GM19438 (cell line): ENCODE measurements at regions not wholly inside any gene's neighbourhood (a gene's known extent, or its start where the extent isn't known, plus 50 kb on each side); places are given as distances from the start of the nearest gene placed in this dataset.

ENCODE experiments used
- ATAC-seq: cut with Tn5 transposase; IDR thresholded peaks from one replicate; pipeline ENCODE4 v1.9.1; 2021; ENCODE audit warnings: low read depth; ENCODE audit not compliant: unreplicated experiment

DNA sequence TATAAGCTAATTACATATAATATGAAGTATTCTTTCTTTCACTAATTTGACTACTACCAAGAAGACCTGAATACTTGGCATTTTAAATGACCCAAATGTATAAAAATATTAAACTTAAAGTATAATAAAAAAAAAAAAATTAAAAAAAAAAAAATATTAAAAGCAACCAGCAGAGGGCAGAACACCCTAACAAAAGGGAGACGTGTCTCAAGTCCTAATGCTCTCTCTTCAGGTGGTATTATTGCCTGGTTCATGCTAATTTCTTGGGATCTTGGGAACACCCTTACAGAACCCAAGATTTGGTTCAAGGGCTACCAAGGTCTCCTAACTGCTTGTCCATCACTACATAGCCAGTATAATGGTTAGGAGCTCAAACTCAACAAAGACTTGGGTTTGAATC, 754.8 kb downstream of the RAB28 start:
- no peak for ATAC-seq

DNA sequence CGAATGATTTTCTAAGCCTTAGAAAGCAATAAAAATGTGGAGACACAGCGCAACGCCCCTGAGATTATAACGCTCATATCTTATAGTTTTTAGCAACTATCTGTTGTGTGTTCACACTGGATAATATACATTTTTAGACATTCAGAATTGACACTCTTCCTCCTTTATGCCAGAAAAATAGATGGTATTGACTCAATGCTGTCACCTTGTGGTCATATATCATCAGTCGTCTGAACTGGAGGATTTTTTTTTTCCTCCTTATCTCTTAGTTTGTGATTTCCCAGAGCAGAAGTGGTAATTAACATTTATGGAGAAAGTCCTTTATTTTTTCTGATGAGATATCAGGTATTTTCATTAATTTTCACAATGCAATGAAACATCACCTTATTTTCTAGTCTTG, 759.6 kb downstream of the RAB28 start:
- no peak for ATAC-seq

DNA sequence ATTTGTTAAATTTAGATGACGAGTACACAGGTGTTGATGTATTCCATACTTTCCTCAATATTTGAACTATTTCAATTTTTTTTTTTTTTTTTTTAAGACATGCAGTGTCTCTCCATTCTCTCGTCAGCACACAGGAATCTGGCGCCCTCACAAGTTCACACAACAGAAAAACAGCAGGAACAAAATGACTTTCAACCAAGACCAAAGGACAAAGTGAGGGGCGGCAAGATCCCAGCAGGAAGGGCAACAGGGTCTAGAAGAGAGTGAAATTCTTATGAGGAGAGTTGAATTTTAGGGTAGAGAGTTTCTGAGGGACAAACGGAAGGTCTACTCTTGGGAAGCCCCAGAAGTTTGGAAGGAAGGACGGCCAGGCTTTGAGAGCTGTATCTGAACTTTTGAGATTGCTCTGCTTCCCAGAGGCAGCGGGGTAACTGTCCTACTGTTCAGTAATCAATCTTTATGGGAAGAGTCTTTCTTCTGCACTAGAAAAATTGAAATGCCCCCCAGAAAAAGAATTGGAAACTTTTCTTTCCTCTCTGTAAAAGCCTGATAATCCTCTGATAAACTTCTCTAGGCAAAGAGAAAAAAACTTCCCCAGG, 760.2 kb downstream of the RAB28 start:
- no peak for ATAC-seq

- ATAC-seq, result no peak
Measured at GRCh38 chr4:12716896-12717295, 767.2 kb downstream of the RAB28 start.

- no peak for ATAC-seq
Measured at GRCh38 chr4:12712648-12713339, 771.3 kb downstream of the RAB28 start.

DNA sequence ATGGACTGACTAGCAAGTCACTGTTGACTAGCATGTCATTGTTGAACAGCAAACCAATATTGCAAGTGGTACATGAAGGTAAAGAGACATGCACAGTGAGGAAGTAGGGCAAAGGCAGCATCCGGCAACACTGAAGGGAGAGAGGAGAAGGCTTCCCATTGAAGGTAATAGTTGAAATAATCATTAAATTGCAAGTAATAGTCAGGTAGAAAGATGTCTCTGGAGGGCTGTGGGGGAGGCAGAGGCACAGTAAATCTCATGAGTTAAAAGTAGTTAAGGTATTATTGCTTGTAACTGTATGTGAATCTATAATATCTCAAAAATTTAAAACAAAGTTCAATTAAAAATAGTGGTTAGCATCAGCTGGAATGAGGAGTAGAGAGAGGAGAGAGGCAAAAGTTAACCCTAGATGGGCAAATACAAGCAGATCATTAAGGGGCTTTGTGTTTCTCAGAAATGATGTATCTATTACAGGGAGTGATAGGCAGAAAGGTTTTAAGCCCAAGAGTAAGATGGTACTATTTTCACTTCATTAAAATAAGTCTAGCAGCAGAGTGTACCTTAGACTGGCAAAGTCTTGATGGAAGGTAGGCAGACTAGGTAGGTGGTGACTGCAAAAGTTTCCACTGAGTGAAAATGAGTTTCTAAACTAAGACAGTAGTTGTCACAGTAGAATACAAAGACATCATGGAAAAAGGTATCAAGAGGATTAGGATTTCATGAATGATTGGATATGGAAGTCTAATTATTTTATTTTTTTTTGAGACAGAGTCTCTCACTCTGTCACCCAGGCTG, 776.6 kb downstream of the RAB28 start:
- no peak for ATAC-seq

GRCh38 chr4:12703036-12703435, 781.1 kb downstream of the RAB28 start:
- no peak for ATAC-seq

GRCh38 chr4:12701384-12701783, 782.8 kb downstream of the RAB28 start:
- no peak for ATAC-seq

DNA sequence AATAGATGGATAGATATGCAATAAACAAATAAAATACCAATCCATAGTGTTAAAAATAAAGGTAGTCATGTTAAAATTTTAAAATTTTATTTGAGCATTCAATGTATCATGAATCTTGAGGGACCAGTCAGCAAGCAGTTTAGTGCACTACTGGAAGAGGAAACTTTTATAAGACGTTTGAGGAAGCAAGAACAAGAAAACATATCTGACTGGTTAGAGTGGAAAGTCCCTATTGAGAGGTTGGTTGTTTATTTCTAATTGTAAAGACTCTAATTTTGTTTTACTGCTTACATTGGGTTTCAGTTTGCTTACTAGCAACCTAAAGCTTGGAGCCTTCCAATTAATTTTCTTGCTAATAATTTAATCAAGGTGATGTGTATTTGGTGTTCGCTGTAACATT, 786.2 kb downstream of the RAB28 start:
- no peak for ATAC-seq

GRCh38 chr4:12692815-12693214, 791.3 kb downstream of the RAB28 start:
- no peak for ATAC-seq

DNA sequence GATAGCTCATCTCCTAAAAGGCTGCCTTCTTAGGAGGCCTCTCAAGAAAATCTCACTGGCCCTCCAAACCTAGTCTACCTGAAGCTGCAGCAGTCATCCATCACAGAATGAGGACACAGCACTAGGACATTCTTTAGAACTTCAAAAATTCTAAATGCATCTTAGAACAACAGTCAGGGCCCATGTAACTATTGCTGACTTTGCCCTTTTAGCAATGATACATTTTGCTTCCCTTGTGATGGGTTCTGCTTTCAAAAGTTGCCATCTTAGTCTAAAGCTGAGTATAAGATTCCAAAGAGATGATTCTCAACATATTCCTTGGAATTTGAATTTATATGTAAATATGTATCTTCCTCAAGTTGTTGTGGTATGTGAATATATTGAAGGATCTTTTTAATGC, 793.0 kb downstream of the RAB28 start:
- ATAC-seq, result no peak

DNA sequence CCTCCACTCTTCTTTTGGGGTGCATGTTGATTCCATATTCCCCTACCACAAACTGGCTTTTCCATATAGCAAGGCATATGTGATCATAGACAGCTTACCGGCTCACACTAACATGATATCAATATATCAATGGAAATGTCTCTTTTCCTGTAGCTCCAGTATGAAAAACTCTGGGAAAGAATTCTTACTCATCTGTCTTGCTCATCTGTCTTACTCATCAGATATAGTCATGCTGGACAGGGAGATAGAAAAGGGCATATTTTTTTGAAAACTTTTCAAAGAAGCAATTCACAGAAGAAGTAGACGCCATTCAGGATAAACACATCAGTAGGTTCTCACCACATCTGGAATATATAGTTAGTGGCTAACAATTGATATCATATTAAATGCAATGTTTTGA, 794.7 kb downstream of the RAB28 start:
- ATAC-seq, result no peak

- ATAC-seq, result no peak
Measured at GRCh38 chr4:12679217-12679616, 804.9 kb downstream of the RAB28 start.

GRCh38 chr4:12674184-12674583, 810.0 kb downstream of the RAB28 start:
- no peak for ATAC-seq

- ATAC-seq, result no peak
Measured at GRCh38 chr4:12672303-12672702, 811.8 kb downstream of the RAB28 start.

DNA sequence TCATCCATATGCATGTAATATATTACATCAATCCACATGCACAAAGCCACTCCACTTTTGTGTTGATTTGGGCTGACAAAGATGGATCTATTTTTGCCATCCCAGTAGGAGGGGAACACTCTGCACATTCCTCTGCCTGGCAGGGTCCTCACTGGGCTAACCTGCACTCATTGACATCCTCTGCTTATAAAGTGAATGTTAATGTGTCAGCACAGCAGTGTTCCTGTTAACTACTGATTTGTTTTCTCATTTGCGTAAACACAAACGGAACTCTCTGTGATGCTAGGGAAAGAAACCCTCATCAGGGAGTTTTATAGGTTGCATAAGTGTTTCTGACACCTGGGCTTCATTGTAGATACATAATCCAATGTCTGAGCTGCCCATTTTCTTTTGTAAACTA, 826.0 kb downstream of the RAB28 start:
- ATAC-seq, result no peak

DNA sequence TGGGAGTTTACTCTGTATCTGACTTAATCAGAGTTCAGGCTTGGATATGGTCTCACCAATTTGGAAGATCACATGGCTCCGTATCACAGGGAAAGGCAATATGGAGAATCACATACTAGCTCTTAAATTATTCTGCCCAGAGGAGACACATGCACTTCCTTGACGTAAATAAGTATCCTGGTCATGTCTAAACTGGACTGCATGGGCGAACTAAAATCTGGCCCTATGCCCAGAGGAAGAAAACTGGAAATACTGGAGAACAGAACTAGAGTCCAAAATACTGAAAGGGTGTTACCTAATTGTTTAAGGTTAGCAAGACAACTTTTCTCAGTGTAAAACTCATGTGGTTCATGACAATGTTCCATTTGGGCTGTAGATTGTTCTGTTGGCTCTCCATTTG, 832.3 kb downstream of the RAB28 start:
- ATAC-seq, result no peak

- ATAC-seq, result no peak
Measured at GRCh38 chr4:12645732-12646131, 838.4 kb downstream of the RAB28 start.

GRCh38 chr4:12644261-12644660, 839.9 kb downstream of the RAB28 start:
- ATAC-seq, result no peak

GRCh38 chr4:12636191-12636590, 847.9 kb downstream of the RAB28 start:
- no peak for ATAC-seq

DNA sequence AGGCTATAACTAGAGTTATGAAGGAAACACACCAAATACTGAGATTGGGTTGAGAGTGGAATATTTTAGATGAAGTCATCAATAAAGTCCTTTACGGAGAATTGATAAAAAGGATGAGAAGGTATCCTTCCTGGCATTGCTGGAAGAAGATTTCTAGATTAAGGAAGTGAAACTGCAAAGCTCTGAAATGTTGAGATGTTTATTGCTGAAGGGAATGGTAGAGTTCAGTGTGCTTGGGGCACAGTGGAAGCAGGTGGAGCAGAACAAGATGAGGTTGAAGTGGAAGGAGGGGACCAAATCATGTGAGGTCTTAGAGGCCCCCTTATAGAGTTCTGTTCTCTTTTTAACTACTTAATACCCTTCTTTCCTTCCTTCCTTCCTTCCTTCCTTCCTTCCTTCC, 848.5 kb downstream of the RAB28 start:
- no peak for ATAC-seq
